Bone marrow (tissue), 2 donors: ENCODE measurements at regions not wholly inside any gene's neighbourhood (a gene's known extent, or its start where the extent isn't known, plus 50 kb on each side); places are given as distances from the start of the nearest gene placed in this dataset.

Experiments used
- DNase-seq, 2 donors: peaks; one replicate each; lab custom pipeline; 2025; lab: John Stamatoyannopoulos, UW

DNA sequence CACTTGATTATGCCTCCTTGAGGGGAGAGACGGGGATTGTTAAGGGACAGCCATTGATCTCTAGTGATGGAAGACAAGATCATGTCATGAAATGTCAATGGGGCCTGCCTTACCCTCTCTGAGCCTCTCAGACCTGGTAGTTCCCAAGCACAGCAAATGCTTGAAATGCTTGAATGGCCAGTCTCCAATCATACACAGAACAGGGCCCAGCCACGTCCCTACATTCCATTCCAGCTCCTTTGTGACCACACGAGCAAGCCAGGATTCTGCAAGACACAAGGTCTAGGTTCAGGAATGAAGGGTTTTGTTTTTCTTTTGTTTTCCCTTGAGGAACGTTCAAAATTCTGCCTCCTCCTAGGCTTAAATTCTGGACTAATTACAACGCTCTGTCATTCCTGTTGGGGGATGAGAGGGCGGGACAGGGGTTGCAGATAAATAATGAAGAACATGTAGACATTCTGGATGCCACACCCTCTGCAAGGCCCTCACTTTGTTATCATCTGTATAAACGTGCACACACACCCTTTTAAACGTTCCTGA lies 98.1 kb upstream of the YPEL5 start:
- no peak for DNase-seq

DNA sequence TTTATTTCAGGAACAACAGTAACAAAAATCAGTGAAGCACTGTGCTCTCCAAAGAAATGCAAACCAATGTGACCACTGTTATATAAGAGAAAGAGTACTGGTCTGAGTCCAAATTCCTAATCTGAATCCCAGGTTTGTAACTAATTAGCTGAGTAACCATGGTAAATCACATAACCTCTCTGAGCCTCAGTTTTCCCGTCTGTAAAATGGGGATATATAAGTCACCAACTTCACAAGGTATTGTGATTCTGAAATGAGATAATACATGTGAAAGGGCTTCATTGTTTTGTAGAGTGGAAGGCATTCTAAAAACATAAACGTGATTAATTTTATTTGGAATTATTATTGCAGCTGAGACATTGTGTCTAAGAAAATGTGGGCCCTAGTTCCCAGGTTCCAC lies 91.3 kb upstream of the YPEL5 start:
- no peak for DNase-seq

DNA sequence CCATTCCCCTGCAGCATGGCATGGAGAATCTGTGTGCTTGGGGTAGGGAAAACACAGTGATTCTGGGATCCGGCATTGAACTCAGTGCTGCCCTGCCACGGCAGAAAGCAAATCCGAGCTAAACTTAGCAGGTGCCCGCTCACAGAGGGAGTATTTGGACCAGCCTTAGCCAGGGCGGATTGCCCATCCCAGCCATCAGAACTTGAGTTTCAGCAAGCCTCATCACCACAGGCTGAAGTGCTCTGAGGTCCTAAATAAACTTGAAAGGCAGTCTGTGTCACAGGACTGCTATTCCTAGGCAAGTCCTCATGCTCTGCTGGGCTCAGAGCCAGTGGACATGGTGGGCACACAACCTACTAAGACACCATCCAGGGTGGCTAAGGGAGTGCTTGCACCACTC lies 86.2 kb upstream of the YPEL5 start:
- DNase-seq: no peak

DNA sequence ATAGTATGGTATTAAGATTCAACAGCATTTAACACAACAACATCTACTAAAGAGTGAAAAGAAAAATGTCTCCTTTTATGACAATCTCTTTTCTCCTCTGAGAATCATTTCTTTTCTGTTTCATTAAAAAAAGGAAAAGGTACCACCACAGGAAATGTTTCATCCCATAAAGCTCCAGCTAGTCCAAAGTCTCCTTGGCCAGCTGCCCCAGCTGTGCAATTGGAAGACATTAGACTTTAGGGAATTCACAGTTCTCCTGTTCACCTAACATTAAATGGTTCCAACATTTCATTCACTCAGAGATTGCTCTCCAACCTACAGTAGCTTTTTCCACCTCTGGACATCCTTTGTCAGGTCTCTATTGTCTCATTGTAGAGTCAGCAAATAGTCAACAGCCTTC lies 78.7 kb upstream of the YPEL5 start:
- DNase-seq: no peak

DNA sequence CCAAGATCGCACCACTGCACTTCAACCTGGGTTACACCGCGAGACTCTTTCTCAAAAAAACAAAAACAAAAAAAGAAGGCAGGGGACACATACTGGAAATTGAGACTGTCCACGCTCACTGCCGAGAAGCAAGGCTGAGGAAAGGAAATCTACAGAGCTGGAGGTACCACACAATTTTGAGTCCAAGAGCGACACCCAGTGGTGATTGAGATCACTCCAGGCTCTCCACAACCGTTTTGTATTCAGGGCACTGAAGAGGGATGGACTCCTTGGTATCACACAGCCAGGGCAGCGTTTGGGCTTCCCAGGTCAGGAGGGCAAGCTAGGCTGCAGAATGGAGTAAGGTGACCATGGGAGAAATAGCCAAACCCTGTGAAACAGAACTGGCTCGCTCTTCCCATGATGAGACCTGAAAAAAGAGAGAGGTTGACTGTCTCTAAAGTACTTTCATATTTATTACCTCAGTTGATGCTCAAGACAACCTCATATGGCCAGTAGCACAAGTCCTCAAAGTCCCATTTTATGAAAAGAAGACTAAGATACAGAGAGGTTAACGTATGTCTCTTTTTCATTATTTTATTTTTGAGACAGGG lies 74.5 kb upstream of the YPEL5 start:
- DNase-seq: peak in 1 of 2 donors; percentile 32

DNA sequence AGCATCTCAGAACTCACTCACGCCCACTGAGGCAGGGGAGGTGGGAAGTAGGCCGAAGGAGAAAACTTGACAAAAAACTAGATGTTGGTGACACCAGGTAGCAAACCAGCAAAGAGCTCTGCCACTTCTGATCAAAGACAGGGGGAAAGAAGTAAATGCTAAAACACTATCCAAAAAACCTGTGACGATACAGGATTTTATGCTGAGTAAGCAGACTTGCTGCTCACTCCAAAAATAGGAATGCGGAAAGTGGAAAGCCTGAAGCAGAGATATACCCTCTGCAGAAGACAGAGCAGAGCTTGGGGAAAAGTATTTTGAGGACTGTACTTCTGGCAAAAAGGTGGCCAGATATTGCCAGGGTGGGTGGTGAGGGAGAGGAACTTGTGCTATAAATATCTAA lies 73.3 kb upstream of the YPEL5 start:
- no peak for DNase-seq

DNA sequence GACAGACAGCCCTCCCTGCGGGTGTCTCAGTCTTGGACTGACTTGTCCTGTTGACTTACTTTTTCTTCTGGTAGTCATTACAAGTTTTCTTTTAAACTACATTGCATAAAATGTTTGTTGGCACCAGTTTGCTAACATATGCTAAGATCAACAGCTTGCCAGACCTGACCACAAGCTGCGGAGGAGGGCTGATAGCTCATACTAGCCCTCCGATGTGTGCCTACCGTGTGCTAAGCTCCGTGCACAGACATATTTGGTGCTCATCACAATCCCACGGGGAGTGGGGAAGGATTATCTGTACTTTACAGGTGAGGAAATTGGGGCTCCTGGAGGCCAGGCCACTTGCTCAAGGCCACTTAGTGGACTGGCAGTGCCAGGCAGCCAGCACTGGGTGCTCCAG lies 72.8 kb upstream of the YPEL5 start:
- DNase-seq: no peak

DNA sequence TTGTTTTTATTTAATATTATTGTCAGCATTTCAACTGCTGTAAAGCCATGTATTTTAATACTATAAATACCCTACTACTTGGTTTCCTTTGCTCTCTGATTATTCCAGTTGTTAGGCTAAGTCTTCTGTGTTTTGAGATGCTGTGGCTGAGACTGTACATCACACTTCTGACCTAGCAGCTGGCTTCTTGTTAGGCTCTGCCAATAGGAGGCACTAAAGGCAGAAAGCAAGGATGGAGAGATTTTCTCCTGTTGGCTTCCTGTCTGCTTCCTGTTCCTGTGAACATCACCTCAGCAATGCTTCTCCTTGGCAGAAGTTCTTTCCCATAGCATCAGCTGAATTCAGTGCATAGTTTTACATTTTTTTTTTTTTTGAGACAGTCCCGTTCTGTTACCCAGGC lies 68.3 kb upstream of the YPEL5 start:
- no peak for DNase-seq

DNA sequence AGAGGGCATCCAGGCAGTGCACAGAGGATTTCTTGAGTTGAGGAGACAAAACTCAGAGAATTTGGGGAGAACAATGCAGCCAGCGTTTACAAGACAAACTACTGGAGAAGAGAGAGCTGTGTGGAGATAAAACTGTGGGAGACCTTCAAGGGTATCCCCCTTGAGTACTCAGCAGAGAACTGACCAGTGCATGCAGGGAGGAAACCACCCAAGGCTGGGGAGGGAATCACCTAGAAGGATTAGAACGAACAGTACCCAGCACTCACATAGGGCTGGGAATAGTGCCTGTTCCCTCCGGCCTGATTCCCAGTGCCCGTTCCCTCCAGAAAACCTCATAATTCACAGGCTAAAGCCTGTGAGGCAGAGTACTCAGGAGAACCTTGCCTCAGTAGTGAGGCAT lies 61.9 kb upstream of the YPEL5 start:
- DNase-seq: no peak

DNA sequence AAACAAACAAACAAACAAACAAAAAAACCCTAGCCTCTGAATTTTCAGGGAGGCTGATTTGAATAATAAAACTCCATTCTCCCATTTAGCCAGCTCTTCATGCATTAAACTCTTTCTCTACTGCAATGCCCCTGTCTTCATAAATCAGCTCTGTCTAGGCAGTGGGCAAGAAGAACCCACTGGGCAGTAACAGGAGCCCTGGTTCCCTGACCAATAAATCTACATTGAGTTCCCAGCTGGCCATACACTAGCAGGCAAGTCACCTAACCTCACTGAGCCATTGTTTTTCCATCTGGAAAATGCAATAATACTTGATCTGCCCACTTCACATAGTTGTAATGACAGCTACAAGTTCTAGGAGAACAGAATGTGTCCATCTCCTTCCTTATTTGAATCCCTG lies 57.6 kb upstream of the YPEL5 start:
- no peak for DNase-seq

DNA sequence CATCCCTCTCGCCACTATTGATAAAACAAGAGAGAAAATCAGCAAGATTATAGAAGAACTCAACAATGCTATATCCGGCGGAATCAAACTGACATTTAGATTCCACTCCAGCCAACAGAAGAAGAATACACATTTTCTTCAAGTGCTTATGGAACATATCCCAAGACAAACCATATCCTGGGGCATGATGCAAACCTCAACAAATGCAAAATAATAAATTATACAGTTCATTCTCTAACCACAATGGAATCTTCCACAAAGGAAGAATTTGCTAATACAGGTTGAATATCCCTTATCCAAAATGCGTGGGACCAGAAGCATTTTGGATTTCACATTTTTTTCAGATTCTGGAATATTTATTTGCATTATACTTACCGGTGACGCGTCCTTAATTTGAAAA lies 51.4 kb upstream of the YPEL5 start:
- no peak for DNase-seq

DNA sequence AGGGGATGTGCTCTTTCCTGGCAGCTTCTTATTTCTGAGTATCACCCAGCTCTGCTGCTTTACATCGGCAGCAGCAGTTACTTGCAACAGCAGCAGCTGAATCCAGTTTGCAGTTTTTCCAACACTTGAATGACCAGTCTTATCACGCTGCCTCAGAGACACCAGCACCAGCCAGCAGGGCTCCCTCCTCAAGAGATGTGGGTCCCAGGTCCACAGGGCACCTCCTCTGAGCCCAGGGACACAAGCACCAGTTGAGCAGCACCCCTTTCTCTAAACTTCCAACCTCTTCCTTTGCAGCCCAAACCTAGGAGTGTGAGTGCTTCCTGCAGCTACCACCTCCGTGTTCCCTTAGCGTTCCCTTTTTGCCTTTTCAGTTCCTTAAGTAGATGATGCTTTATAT lies 50.4 kb upstream of the YPEL5 start:
- no peak for DNase-seq
